Activated CD4-positive, CD25-positive, alpha-beta regulatory T cell treated with anti-CD3 and anti-CD28 coated beads, Interleukin-2, amount 50 U/mL, for 24 hours (primary cell): ENCODE measurements at regions not wholly inside any gene's neighbourhood (a gene's known extent, or its start where the extent isn't known, plus 50 kb on each side); places are given as distances from the start of the nearest gene placed in this dataset.

Experiments
- ATAC-seq, 2 donors: fragments of 150-1000 bp; cut with Tn5 transposase; one replicate each; pipeline ENCODE4 v1.10.0; 2021; ENCODE audit warnings: mild to moderate bottlenecking in 1 of 2, moderate library complexity in 1 of 2

DNA sequence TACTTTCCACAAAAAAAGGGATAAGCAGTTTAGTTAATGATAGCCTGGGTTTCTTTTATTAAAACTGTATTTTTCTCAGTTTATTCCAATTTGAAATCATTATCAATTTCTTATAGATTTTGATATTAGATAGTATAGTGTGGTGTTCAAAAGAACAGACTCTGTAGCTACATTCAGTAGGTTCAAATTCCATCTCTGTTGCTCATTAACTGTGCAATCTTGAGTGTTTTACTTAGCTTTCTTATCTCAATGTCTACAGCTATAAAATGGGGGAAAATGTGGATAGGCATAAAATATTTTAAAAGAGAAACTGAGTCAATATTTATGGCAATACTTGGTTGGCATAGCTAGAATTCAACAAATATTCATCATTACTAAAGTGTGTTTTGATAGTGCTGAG, 86.9 kb upstream of the SEMA3A start:
- no peak for ATAC-seq

DNA sequence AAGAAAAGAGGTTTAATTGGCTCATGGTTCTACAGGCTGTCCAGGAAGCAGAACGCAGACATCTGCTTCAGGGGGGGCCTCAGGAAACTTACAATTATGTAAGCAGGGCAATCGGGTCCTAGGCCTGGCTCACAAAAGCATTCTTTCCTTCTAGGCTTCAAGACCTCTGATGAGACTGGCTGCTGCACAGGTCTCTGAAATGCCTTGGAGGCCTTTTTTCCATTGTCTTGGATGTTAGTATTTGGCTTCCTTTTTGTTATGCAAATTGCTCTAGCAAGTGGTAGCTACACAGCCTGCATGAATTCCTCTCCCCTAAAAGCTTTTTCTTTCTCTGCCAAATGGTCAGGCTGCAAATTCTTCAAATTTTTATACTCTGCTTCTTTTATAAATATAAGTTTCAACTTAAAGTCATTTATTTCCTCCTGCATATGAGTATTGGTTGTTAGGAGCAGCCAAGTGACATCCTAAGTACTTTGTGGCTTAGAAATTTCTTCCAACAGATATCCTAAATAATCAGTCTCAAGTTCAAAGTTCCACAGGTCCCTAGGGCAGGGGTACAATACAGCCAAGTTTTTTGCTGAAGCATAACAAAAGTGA, 83.1 kb upstream of the SEMA3A start:
- no peak for ATAC-seq

DNA sequence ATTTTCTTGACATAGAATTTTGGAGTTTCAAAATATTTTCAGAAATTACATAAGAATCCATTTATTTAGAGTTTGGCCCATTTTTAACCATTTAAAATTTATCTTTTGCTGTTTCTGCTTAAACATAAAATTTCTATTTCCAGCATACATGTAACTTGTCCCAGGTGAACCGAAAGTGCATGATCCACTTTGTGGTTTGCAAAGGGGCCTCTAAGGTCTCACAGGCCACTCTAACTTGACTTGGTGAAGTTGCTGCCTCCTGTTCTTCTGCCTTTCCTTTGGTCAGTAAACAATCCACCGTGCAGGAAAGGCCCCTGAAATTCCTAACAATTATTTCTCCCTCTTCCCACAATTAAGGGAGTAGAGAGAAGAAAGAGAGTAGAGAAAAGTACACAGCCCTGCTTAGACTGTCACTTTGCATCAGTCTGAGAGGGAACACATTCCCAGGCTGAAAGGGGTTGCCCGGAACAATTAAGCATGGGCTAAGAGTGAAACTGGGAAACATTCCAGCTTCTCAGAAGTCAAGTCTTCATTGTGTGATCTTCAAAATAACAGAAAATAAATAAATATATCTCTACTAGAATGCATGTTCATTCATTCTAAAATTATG, 79.5 kb upstream of the SEMA3A start:
- no peak for ATAC-seq

DNA sequence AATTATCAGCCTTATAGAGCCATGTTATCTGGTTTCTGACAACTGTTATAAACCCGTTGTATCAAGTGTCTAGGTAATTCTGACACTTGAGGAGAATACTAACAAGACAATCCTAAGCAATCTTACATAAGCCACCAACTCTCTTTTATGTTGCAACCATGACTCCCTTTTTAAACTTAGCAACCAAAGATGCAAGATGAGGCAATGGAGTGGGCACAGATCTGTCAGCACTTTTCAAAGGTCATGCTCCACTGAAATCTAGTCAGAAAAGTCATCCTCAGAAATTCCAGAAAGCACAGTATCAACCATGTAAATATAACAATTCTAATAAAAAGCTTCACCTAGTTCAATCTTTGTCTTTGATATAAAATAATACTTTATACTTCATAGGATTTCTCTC, 77.0 kb upstream of the SEMA3A start:
- no peak for ATAC-seq

DNA sequence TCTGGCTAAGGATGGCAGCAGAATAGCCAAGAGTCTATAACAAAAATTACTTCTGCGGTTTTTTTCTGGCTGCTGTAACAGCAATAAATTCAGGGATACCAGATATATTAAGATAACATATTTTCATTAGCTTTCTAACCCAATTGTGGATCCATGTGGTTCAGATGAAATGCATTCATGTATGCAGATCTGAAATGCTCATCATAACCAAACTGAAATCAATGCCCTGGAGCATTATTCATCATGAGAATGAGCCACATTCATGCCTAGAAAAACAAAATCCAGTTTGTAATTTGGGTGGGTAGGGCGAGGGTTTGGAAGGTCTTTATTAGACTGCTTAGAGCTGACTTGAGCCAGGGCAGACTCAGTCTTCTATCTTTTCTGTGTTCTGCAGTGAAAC, 69.8 kb upstream of the SEMA3A start:
- ATAC-seq, result no peak

DNA sequence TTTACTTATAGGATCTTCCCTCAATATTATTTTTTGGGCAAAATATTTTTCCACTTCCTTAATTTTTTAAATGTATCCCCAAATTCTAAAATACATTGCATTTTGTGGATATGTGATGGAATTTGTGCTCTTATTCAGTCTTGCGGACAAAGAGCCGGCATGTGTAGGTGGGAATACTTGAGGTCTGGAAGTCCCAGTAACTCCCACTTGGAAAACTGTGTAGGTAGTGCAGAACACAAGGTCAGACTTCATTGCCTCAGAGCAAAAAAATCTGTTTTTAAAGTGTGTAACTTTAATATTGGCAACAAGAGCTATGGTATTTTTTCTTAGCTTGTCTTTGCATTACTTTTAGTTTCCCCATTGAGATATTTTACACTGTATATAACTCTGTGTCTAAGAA, 68.5 kb upstream of the SEMA3A start:
- no peak for ATAC-seq

DNA sequence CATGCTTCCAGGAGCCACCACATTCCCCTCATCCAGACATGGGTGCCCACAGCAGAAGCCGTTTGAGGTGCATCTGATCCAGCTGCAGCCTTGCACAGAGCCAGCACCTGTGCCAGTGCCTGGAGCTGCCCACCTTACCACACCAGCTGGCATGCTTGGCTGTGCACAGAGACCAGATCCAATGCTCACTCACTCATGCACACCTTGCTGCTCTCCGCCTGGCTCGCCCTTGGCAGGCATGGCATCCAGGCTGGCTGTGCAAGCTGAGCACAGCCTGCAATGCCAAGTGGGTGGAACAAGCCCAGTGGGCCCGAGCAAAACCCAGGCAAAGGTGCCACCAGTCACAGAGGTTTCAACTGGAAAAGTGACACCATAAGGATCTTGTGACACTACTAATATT, 66.9 kb upstream of the SEMA3A start:
- ATAC-seq, result no peak

DNA sequence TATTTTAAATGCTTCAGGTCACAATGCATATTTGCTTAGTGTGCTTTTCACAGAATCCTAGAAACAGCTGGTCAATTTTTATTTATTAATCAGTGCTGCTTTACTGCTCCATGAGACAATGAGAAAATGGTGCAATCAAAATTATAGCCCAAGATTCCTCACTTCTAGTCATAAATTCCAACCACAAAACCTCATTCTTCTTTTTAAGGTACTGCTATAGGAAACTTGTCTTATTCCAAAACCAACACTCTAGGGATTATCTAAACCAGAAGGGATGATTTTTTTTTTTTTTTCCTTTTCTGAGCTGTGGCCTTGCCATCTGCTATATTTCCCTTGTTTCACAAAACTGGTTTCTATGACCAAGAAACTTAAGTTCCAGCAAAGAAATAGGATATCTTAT, 64.0 kb upstream of the SEMA3A start:
- no peak for ATAC-seq

DNA sequence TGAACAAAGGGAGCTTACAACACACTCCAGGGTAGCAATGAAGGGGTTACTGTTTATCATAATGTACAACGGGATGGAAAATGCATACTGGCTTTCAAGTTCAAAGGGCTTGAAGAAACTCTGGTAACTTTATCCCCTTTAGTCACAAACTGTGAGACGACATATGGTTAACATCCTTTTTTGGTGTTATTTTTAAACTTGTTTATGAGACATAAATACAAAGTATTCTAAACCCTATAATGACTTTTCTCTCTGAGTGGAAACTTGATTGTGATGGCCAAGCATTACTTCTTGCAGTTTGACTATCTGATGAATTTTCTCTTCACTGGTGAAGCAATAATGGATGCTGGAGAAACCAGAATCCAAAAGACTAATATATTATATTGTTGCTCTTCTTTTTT, 62.0 kb upstream of the SEMA3A start:
- no peak for ATAC-seq

DNA sequence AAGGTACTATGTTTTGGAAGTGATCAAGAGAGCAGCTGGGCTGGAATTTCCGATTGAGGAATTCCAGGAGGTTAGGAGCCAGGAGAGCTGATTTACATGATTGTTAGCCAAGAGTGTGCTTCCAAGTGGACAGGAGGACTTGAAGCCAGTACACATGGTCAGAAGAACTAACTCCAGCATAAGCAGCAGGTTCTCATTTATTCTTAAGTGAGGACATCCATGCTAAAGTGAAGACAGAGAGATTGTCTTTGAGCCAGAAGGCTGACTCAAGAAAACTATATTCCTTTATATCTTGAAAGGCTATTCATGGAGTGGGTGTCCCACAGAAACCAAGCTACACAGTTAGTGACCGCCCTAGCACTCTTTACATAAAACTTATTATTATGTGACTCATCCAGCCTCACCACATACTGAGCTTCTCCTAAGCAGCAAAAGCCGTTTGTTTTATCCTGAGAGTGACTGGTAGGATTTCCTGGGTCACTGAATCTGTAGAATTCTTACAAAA, 56.7 kb upstream of the SEMA3A start:
- no peak for ATAC-seq

DNA sequence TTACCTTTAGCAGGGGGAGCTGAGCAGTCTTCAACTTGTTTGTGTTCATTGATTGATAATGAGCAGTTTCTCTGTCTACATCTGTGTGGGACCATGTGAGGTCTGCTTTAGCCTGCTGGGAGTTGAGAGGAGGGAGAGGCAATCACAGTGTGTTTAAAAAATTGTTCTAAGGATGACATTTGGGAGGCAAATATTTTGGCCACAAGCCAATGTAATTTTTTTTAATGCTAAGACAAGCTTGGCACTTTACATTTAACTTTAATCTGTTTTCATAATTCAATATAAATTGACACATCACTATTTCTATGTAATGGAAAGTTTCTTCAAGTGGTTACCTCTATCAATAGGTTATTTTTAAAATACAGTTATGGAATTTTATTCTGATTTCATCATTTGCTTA, 55.9 kb upstream of the SEMA3A start:
- ATAC-seq, result no peak

DNA sequence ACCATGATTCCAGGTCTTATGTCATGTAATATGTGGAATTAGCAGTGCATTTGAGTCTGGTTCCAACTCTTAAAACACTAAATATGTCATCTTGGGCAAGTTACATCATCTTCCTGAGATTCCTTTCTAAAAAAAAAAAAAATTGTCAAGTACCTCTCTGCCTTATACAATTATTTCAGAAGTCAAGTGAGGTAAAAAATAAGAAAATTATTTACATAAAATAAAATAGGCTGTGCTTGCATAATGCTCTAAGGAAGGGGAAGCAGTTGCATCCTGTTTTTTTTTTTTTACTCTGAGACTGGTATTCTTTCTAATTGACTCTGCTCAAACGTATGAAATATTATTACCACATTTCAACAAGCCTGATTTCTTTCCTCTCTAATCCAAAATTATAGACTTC, 55.1 kb upstream of the SEMA3A start:
- ATAC-seq, result no peak

DNA sequence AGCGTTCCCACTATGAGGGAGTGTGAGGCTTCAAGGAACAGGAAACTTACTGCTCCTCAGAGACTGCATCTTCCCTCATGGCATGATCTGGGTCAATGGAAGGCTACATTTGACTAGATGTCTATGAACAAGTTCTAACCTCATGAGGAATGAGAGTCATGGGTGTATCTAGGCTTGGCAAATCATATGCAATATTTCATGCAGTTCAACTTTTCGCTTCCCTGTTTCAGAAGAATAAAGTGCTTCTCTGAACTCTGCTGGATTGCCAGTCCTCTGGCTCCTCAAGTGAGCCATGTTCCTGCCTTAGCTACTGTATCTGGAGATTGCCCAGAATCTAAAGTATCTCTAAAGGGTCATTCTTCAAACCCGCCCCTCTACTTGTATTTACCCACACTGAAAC, 54.3 kb upstream of the SEMA3A start:
- no peak for ATAC-seq

DNA sequence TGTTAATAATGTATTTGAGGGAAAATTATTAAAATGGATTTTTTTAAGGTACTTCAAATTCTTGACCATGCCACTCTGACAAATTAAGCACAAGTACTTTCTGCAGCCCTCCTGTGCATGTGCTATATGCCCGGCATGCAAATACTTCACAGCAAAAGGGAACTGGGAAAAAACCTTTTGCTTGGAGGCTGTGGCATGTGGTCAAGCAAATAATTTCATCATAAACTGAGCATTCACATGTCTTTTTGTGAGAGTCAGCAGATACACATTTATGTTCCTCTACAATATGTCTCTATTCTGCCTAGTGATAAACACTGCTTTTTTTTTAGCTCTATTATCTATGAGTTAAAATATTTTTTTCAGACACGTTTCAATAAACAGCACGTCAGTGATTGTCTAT, 53.7 kb upstream of the SEMA3A start:
- ATAC-seq, result no peak

DNA sequence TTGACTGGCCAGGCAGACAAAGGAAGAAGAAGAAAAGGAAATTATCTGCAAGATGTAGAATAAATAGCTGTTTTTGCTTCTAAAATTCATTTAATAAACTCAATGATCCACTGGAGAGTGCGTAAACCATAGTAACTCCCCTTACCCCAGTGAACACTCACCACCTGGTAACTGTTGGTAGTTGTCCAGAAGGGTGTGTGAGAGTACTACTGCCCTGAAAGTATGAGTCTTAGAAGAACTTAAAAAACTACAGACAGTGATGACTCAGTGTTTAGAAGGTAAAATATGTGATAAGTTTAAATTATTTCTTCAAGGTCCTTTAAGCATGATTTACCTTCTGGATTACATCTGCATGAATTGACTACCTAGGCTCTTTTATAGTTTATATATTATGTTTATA, 53.0 kb upstream of the SEMA3A start:
- ATAC-seq, result no peak

DNA sequence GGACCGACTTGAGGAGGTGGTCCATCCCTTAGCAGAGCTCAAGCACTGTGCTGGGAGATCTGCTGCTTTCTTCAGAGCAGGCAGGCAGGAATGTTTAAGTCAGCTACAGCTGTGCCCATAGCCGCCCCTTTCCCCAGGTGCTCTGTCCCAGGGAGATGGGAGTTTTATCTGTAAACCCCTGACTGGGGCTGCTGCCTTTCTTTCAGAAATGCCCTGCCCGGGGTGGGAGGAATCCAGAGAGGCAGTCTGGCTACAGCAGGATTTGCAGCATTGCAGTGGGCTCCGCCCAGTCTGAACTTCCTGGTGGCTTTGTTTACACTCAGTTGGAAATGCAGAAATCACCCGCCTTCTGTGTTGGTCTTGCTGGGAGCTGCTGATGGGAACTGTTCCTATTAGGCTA, 51.2 kb upstream of the SEMA3A start:
- no peak for ATAC-seq
